ENCODE measurements at regions not wholly inside any gene's neighbourhood (a gene's known extent, or its start where the extent isn't known, plus 50 kb on each side); places are given as distances from the start of the nearest gene placed in this dataset.

DNA sequence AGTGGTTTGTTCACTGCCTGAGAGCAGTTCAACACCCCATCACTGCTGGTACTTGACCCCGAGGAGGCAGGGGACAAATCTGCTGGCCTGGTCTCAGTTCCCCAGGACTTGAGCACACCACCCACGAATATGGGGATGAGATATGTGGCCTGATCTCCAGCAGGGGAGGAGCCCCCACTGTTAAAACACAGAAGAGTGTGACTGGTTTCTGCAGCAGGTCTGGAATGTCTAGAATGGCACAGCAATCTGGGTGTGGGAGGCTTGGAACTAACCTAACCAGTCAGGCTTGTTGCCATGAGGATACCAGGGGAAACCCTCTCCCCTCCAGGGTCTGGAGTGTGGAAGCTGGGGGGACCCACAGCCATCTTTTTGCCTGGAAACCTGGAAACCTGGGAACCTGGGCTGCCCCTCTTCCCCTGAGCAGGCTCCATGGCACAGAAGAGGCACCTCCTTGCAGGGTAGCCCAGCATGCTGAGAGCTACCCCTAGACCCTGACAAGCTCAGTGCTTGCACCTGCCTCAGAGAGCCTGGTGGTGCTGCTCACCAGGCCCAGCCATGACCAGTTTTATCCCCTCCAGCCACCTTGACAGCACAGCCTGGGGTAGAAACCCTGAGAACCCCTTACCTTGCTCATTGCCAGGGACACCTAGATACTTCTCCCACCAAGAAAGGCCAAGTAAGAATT is 273.8 kb downstream of the LIG4 start:
- TF ChIP-seq, protein P1, sequence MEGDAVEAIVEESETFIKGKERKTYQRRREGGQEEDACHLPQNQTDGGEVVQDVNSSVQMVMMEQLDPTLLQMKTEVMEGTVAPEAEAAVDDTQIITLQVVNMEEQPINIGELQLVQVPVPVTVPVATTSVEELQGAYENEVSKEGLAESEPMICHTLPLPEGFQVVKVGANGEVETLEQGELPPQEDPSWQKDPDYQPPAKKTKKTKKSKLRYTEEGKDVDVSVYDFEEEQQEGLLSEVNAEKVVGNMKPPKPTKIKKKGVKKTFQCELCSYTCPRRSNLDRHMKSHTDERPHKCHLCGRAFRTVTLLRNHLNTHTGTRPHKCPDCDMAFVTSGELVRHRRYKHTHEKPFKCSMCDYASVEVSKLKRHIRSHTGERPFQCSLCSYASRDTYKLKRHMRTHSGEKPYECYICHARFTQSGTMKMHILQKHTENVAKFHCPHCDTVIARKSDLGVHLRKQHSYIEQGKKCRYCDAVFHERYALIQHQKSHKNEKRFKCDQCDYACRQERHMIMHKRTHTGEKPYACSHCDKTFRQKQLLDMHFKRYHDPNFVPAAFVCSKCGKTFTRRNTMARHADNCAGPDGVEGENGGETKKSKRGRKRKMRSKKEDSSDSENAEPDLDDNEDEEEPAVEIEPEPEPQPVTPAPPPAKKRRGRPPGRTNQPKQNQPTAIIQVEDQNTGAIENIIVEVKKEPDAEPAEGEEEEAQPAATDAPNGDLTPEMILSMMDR (IDR thresholded peaks at IDR 0.05 in 2 of 3, conservative IDR thresholded peaks at IDR 0.05 in 1 of 3; ENCODE audit: borderline replicate concordance in 1 of 3, insufficient read depth in 1 of 3, low read depth in 2 of 3, low read length in 2 of 3), result no peak
- no peak for TF ChIP-seq POLR2A (IDR thresholded peaks at IDR 0.05; ENCODE audit: borderline replicate concordance, extremely low read depth, insufficient read depth, insufficient read length)
- no peak for TF ChIP-seq RAD21 (IDR thresholded peaks at IDR 0.05; ENCODE audit: low read depth)
- TF ChIP-seq, protein P2, sequence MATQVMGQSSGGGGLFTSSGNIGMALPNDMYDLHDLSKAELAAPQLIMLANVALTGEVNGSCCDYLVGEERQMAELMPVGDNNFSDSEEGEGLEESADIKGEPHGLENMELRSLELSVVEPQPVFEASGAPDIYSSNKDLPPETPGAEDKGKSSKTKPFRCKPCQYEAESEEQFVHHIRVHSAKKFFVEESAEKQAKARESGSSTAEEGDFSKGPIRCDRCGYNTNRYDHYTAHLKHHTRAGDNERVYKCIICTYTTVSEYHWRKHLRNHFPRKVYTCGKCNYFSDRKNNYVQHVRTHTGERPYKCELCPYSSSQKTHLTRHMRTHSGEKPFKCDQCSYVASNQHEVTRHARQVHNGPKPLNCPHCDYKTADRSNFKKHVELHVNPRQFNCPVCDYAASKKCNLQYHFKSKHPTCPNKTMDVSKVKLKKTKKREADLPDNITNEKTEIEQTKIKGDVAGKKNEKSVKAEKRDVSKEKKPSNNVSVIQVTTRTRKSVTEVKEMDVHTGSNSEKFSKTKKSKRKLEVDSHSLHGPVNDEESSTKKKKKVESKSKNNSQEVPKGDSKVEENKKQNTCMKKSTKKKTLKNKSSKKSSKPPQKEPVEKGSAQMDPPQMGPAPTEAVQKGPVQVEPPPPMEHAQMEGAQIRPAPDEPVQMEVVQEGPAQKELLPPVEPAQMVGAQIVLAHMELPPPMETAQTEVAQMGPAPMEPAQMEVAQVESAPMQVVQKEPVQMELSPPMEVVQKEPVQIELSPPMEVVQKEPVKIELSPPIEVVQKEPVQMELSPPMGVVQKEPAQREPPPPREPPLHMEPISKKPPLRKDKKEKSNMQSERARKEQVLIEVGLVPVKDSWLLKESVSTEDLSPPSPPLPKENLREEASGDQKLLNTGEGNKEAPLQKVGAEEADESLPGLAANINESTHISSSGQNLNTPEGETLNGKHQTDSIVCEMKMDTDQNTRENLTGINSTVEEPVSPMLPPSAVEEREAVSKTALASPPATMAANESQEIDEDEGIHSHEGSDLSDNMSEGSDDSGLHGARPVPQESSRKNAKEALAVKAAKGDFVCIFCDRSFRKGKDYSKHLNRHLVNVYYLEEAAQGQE (IDR thresholded peaks at IDR 0.05; ENCODE audit: low read depth), result no peak
- TF ChIP-seq SP1 (IDR thresholded peaks at IDR 0.05; ENCODE audit: low read depth), result no peak
- no peak for TF ChIP-seq EZH2 (IDR thresholded peaks at IDR 0.05)
- TF ChIP-seq EZH2phosphoT487 (IDR thresholded peaks at IDR 0.05; ENCODE audit: borderline replicate concordance), result no peak
